ENCODE measurements at regions not wholly inside any gene's neighbourhood (a gene's known extent, or its start where the extent isn't known, plus 50 kb on each side); places are given as distances from the start of the nearest gene placed in this dataset.

DNA sequence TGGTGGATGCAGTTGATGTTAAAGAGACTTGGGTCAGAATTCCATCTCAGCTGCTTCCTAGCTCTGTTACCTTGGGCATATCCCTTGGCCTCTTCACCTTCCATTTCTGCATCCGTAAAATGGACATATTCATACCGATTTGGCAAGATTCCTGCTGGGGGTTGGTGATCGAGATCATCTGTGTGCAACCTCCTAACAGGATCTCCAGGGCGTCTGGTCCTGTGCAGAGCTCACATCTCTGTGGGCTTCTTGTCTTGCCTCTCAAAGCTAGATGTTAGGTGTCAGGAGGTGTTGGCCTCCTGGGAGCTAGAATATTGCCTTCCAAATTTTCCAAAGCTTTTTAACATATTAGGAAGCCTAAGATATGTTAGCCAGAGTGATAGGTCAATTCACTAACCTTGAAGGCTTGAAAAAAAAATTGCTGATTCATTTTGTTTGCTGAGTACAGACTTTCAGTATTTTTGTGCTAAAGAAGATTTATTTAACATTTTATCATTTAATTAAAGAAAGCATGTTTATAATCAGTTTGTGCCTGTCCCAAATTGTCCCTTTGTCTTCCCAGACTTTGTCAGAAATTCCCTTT lies 69.7 kb upstream of the ZNF516 start:
- no peaks in the 10 kb centered on the region for H3K23me2 ChIP-seq (ENCODE audit: low read depth, low read length)
- H3K79me2 ChIP-seq (ENCODE audit: control insufficient read depth in 1 of 2, insufficient read depth in 2 of 2, low read length in 2 of 2): no peaks in the 10 kb centered on the region
- no peak overlapping the region for H3K14ac ChIP-seq (ENCODE audit: insufficient read length)
- no peak overlapping the region for H3K23ac ChIP-seq (ENCODE audit: insufficient read length)
- no peaks in the 10 kb centered on the region for H3K27me3 ChIP-seq (replicated peaks in 1 of 4; ENCODE audit: control insufficient read depth in 3 of 4, extremely low read depth in 1 of 4, insufficient read depth in 3 of 4, low read length in 3 of 4)
- no peak overlapping the region for H3K18ac ChIP-seq (ENCODE audit: extremely low read depth, low read length)
- H2BK120ac ChIP-seq (replicated peaks; ENCODE audit: low read depth, low read length): no peak overlapping the region
- no peak overlapping the region for H4K8ac ChIP-seq (ENCODE audit: extremely low read depth, insufficient read depth, low read length)
- peak in 1 of 2 experiments; percentile 40 for DNase-seq (ENCODE audit: low read depth in 1 of 2, low spot score in 2 of 2)
- H3K9me3 ChIP-seq (ENCODE audit: insufficient read depth in 2 of 2, low read depth in 1 of 2, low read length in 1 of 2): no peaks in the 10 kb centered on the region
- peak overlapping the region in 1 of 4 experiments; percentile 30; a peak in 1 of 8 replicates for H3K4me3 ChIP-seq (ENCODE audit: extremely low read depth in 1 of 4, insufficient read depth in 2 of 4, low read depth in 3 of 4, low read length in 4 of 4)
- H3K4me2 ChIP-seq (ENCODE audit: insufficient read depth in 1 of 2, low read depth in 2 of 2, low read length in 2 of 2): peak overlapping the region; percentile 59 to 66; a peak in 3 of 4 replicates
- no peak for FAIRE-seq
- H2BK15ac ChIP-seq (ENCODE audit: low read length): no peak overlapping the region
- no peak overlapping the region; the same call in 1 of the 2 replicates for H2BK20ac ChIP-seq (ENCODE audit: low read length)
- no peak overlapping the region for H2AFZ ChIP-seq (ENCODE audit: low read length)
- ChIA-PET CTCF (ENCODE audit: partially characterized antibody) (interaction anchor here (1.1 to 1.3 kb wide), 3 partner anchors 18 to 167 kb away, joined by 3 to 4 read pairs (median 4); no protein-coding TSS in a partner anchor), POLR2A (ENCODE audit: partially characterized antibody) (interaction anchor here (1.2 kb wide), 1 partner anchor 27 kb away, joined by 3 read pairs; no protein-coding TSS in a partner anchor)
- 78% methylated on average over 4 of the region's 4 CpGs; no CpG with 5 or more reads in 1 of the 2 experiments for WGBS, 2 experiments (ENCODE audit: extremely low coverage in 1 of 2, insufficient coverage in 1 of 2, insufficient read length in 1 of 2, insufficient replicate concordance in 2 of 2, low coverage in 1 of 2, low lambda C conversion rate in 2 of 2, missing lambda C conversion rate in 1 of 2)
- no peaks in the 10 kb centered on the region for H4K20me1 ChIP-seq (replicated peaks in 1 of 2; ENCODE audit: control insufficient read depth in 1 of 2, insufficient read depth in 2 of 2, low read length in 2 of 2)
- no peak overlapping the region for H4K5ac ChIP-seq (ENCODE audit: insufficient read length, low read depth, low read length)
- TF ChIP-seq MAFK (IDR thresholded peaks at IDR 0.05; ENCODE audit: low read depth, low read length) (peak; percentile 11; the same call in 1 of the 2 replicates), SRF (IDR thresholded peaks at IDR 0.05; ENCODE audit: low read depth, low read length) (no peak)
- H3K9ac ChIP-seq (replicated peaks in 1 of 4; ENCODE audit: extremely low read depth in 1 of 4, low read depth in 3 of 4, low read length in 3 of 4): no peak overlapping the region
- H3K79me1 ChIP-seq (ENCODE audit: low read depth, low read length): no peaks in the 10 kb centered on the region
- peak overlapping the region; percentile 91; the same call in 1 of the 2 replicates for H2BK12ac ChIP-seq (ENCODE audit: low read depth, low read length)
- H3K36me3 ChIP-seq (ENCODE audit: control insufficient read depth in 2 of 4, insufficient read depth in 4 of 4, low read length in 3 of 4): no peaks in the 10 kb centered on the region
- peaks cover 0 to 4% (median 2%) of the 10 kb centered on the region in 4 experiments; a peak in 2 of 7 replicates for H3K4me1 ChIP-seq (replicated peaks in 1 of 4; ENCODE audit: control insufficient read depth in 3 of 4, insufficient read depth in 4 of 4, low read length in 3 of 4)
- no peak overlapping the region for H3K4ac ChIP-seq (replicated peaks; ENCODE audit: insufficient read length, low read depth, low read length)
- no peak overlapping the region for H4K91ac ChIP-seq (replicated peaks; ENCODE audit: insufficient read length, low read length)
- no peak overlapping the region for H3K27ac ChIP-seq (ENCODE audit: low read depth, low read length)
- no peak overlapping the region for H3K56ac ChIP-seq (replicated peaks; ENCODE audit: insufficient read length, low read depth, low read length)
- H2AK5ac ChIP-seq (ENCODE audit: low read depth, low read length): no peak overlapping the region
- H2BK5ac ChIP-seq (ENCODE audit: low read depth, low read length): peak overlapping the region; percentile 76; the same call in 1 of the 2 replicates

Measured in H1 (cell line).